Ovary (tissue), 7 donors: ENCODE measurements at regions not wholly inside any gene's neighbourhood (a gene's known extent, or its start where the extent isn't known, plus 50 kb on each side); places are given as distances from the start of the nearest gene placed in this dataset.

ENCODE experiments used
- DNase-seq, 5 donors: peaks; one replicate each; pipeline ENCODE4 v3.0.0-alpha.2; 2019 to 2020
- H3K27ac ChIP-seq, 2 donors: fragments of 200-600 bp; one replicate each; pipeline versions ENCODE4 v1.5.1 to v1.8.0; 2019 to 2022
- H3K27me3 ChIP-seq: fragments of 200-600 bp; one replicate; pipeline ENCODE4 v1.8.0; 2022
- H3K36me3 ChIP-seq: fragments of 200-600 bp; sonication (generic); one replicate; pipeline ENCODE4 v1.5.1; 2019
- H3K4me1 ChIP-seq: one replicate; pipeline ENCODE4 v1.8.1; 2013; ENCODE audit warnings: mild to moderate bottlenecking, moderate library complexity; ENCODE audit not compliant: insufficient read depth
- H3K4me3 ChIP-seq: fragments of 200-600 bp; sonication (generic); one replicate; pipeline ENCODE4 v1.5.1; 2017
- H3K9me3 ChIP-seq, 2 donors: fragments of 200-600 bp in 1 of 2; sonication (generic) in 1 of 2; one replicate each; pipeline versions ENCODE4 v1.5.1 to v1.8.1; 2013 to 2019; ENCODE audit warnings: mild to moderate bottlenecking in 1 of 2, moderate library complexity in 1 of 2
- EP300 ChIP-seq: sonication (generic); formaldehyde crosslinking; IDR thresholded peaks from one replicate; pipeline ENCODE4 v1.6.1; 2017; ENCODE audit warnings: antibody characterized with exemption
- POLR2A ChIP-seq: fragments of 450-650 bp; IDR thresholded peaks from one replicate; pipeline ENCODE4 v1.6.1; 2017; ENCODE audit warnings: antibody characterized with exemption, mild to moderate bottlenecking, moderate library complexity
- WGBS, 3 donors: extraction: QIAGEN DNeasy Blood & Tissue Kit in 1 of 3; methylation state at CpG; one replicate each; pipeline versions ENCODE4 v1.1.5 to v1.1.7; 2013 to 2017; 5-methylcytosine and 5-hydroxymethylcytosine counted together
- intact Hi-C, 4 donors: fragments of 100-400 bp; cut with DNase I; formaldehyde crosslinking; loops; one replicate each; pipeline versions ENCODE4 v1.11.0 to v1.15.1; 2022 to 2023
- TF ChIP-seq, protein P1 (sequence below), 3 donors: fragments of 450-650 bp in 2 of 3; fragments of 200-600 bp in 1 of 3; IDR thresholded peaks; one replicate each; pipeline versions ENCODE4 v1.5.1 to v1.8.0; 2016 to 2022; ENCODE audit warnings: antibody characterized with exemption in 3 of 3, mild to moderate bottlenecking in 1 of 3
- donor health status: DM: no; HTN: no; CAD: no; lungs with moderate emphysema.
- donor health status: DM: no; HTN: no; CAD: no.
- donor health status: Bipolar disorder and iron deficiency.
- donor health status: DM: no; HTN: no; CAD: no.
- donor health status: DM: yes; HTN: yes; CAD: no.

- H3K36me3 ChIP-seq: no peaks in the 10 kb centered on the region
- H3K4me1 ChIP-seq: peaks cover 1% of the 10 kb centered on the region
- no peak for TF ChIP-seq POLR2A
- TF ChIP-seq, protein P1, sequence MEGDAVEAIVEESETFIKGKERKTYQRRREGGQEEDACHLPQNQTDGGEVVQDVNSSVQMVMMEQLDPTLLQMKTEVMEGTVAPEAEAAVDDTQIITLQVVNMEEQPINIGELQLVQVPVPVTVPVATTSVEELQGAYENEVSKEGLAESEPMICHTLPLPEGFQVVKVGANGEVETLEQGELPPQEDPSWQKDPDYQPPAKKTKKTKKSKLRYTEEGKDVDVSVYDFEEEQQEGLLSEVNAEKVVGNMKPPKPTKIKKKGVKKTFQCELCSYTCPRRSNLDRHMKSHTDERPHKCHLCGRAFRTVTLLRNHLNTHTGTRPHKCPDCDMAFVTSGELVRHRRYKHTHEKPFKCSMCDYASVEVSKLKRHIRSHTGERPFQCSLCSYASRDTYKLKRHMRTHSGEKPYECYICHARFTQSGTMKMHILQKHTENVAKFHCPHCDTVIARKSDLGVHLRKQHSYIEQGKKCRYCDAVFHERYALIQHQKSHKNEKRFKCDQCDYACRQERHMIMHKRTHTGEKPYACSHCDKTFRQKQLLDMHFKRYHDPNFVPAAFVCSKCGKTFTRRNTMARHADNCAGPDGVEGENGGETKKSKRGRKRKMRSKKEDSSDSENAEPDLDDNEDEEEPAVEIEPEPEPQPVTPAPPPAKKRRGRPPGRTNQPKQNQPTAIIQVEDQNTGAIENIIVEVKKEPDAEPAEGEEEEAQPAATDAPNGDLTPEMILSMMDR (IDR thresholded peaks at IDR 0.05): no peak
- no peak for TF ChIP-seq EP300
- no peaks in the 10 kb centered on the region for H3K9me3 ChIP-seq
- H3K4me3 ChIP-seq: no peak overlapping the region
- H3K27me3 ChIP-seq: no peaks in the 10 kb centered on the region
- intact Hi-C loops: no loop called here
- no peak for DNase-seq
- WGBS, 3 donors: 29 to 54% (median 53%) methylated on average over 1 of the region's 1 CpG
- H3K27ac ChIP-seq: no peak overlapping the region
These were observed 90.5 kb downstream of the LEPR start for GRCh38 chr1:65510961-65511360.

DNA sequence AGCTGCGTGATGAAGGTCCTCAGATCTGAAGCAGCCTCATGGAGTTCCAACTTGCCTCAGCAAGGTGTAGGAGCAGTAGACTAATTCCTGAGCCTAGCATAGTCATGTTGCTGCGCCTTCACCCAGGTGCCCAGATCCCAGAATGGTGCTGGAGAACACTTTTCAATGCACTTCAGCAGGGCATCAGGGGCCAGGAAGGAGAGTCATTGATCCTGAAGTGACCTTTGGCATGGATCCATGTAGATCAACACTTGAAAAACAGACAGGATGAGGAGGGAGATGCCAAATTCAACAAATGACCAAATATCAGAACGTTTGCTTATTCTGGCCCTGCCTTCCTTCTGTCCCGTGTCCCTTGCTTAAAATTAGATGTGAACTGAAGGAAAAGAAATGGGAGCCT, 91.9 kb downstream of the LEPR start:
- no peak for DNase-seq
- 77 to 82% (median 79%) methylated on average over 4 of the region's 4 CpGs for WGBS, 3 donors
- Histone ChIP-seq H3K27me3 (no peaks in the 10 kb centered on the region), H3K36me3 (no peaks in the 10 kb centered on the region), H3K9me3 (no peaks in the 10 kb centered on the region), H3K4me3 (no peak overlapping the region), H3K4me1 (peaks cover 1% of the 10 kb centered on the region), H3K27ac (no peak overlapping the region)
- intact Hi-C loops: no loop called here
- no peak for TF ChIP-seq EP300
- TF ChIP-seq, protein P1 (IDR thresholded peaks at IDR 0.05): no peak
- TF ChIP-seq POLR2A: no peak

GRCh38 chr1:65512967-65513780, 92.7 kb downstream of the LEPR start:
- Histone ChIP-seq H3K4me3 (no peak overlapping the region), H3K9me3 (no peaks in the 10 kb centered on the region), H3K27ac (no peak overlapping the region), H3K36me3 (no peaks in the 10 kb centered on the region), H3K27me3 (no peaks in the 10 kb centered on the region), H3K4me1 (peaks cover 1% of the 10 kb centered on the region)
- TF ChIP-seq, protein P1 (IDR thresholded peaks at IDR 0.05): no peak
- TF ChIP-seq EP300 (no peak), POLR2A (no peak)
- intact Hi-C loops: no loop called here
- DNase-seq: no peak
- 72 to 91% (median 80%) methylated on average over 1 of the region's 1 CpG for WGBS, 3 donors

- peaks cover 1% of the 10 kb centered on the region for H3K4me1 ChIP-seq
- H3K27me3 ChIP-seq: no peaks in the 10 kb centered on the region
- no peak overlapping the region for H3K4me3 ChIP-seq
- intact Hi-C loops: no loop called here
- TF ChIP-seq POLR2A (no peak), EP300 (no peak)
- TF ChIP-seq, protein P1 (IDR thresholded peaks at IDR 0.05): no peak
- WGBS, 3 donors: 61 to 76% (median 69%) methylated on average over 2 of the region's 2 CpGs
- no peaks in the 10 kb centered on the region for H3K36me3 ChIP-seq
- DNase-seq: no peak
- no peak overlapping the region for H3K27ac ChIP-seq
- H3K9me3 ChIP-seq: no peaks in the 10 kb centered on the region
These were observed 93.6 kb downstream of the LEPR start for GRCh38 chr1:65514041-65514440.
